Smooth muscle cell (in vitro differentiated cells): ENCODE measurements at regions not wholly inside any gene's neighbourhood (a gene's known extent, or its start where the extent isn't known, plus 50 kb on each side); places are given as distances from the start of the nearest gene placed in this dataset.

Experiments
- DNase-seq: peaks from one replicate; lab custom pipeline; 2025; ENCODE audit not compliant: unreplicated experiment; lab: John Stamatoyannopoulos, UW
- H2AFZ ChIP-seq: fragments of 200-600 bp; sonication (generic); 2 replicates; pipeline ENCODE4 v1.6.0; 2016; ENCODE audit warnings: antibody characterized with exemption, low read depth, mild to moderate bottlenecking
- H3F3A ChIP-seq: fragments of 200-600 bp; sonication (generic); 2 replicates; pipeline ENCODE4 v1.6.0; 2017; ENCODE audit warnings: antibody characterized with exemption, low read depth
- H3K27ac ChIP-seq: fragments of 200-600 bp; sonication (generic); 2 replicates; pipeline ENCODE4 v1.5.1; 2016; ENCODE audit warnings: low read depth, mild to moderate bottlenecking
- H3K27me3 ChIP-seq: fragments of 200-600 bp; sonication (generic); 2 replicates; pipeline ENCODE4 v1.6.1; 2016; ENCODE audit warnings: low read depth, mild to moderate bottlenecking
- H3K36me3 ChIP-seq: fragments of 200-600 bp; sonication (generic); 2 replicates; pipeline ENCODE4 v1.5.1; 2016; ENCODE audit warnings: low read depth
- H3K4me1 ChIP-seq: fragments of 200-600 bp; sonication (generic); 2 replicates; pipeline ENCODE4 v1.5.1; 2016; ENCODE audit warnings: low read depth
- H3K4me2 ChIP-seq: fragments of 200-600 bp; sonication (generic); 2 replicates; pipeline ENCODE4 v1.6.0; 2016; ENCODE audit warnings: mild to moderate bottlenecking
- H3K4me3 ChIP-seq: fragments of 200-600 bp; sonication (generic); 2 replicates; pipeline ENCODE4 v1.5.1; 2016; ENCODE audit warnings: mild to moderate bottlenecking
- H3K79me2 ChIP-seq: fragments of 200-600 bp; sonication (generic); 2 replicates; pipeline ENCODE4 v1.6.0; 2016; ENCODE audit warnings: low read depth, mild to moderate bottlenecking
- H3K9ac ChIP-seq: fragments of 200-600 bp; sonication (generic); 2 replicates; pipeline ENCODE4 v1.6.0; 2016; ENCODE audit warnings: low read depth
- H3K9me3 ChIP-seq: fragments of 200-600 bp; sonication (generic); replicated peaks from 2 replicates; pipeline ENCODE4 v1.5.1; 2016; ENCODE audit warnings: low read depth
- H4K20me1 ChIP-seq: fragments of 200-600 bp; sonication (generic); 2 replicates; pipeline ENCODE4 v1.6.0; 2016; ENCODE audit warnings: low read depth
- CTCF ChIP-seq: fragments of 200-600 bp; sonication (generic); IDR thresholded peaks from 2 replicates; pipeline ENCODE4 v1.5.1; 2017; ENCODE audit warnings: borderline replicate concordance, mild to moderate bottlenecking, antibody characterized with exemption; ENCODE audit not compliant: insufficient read depth, poor library complexity, severe bottlenecking
- WGBS: methylation state at CpG from one replicate; pipeline ENCODE4 v1.1.7; 2016; ENCODE audit warnings: low lambda C conversion rate; 5-methylcytosine and 5-hydroxymethylcytosine counted together

GRCh38 chr3:8357859-8358258 lies 143.8 kb upstream of the LMCD1 start:
- H3K4me3 ChIP-seq: no peak overlapping the region
- H3K4me1 ChIP-seq: no peaks in the 10 kb centered on the region
- H3K9ac ChIP-seq: no peak overlapping the region
- no peaks in the 10 kb centered on the region for H3K36me3 ChIP-seq
- WGBS: 61% methylated on average over 7 of the region's 7 CpGs
- peak overlapping the region; percentile 57 for H3K4me2 ChIP-seq
- no peaks in the 10 kb centered on the region for H3K79me2 ChIP-seq
- no peak for TF ChIP-seq CTCF
- no peaks in the 10 kb centered on the region for H4K20me1 ChIP-seq
- H3K9me3 ChIP-seq: no peaks in the 10 kb centered on the region
- H3F3A ChIP-seq: no peaks in the 10 kb centered on the region
- H3K27me3 ChIP-seq: no peaks in the 10 kb centered on the region
- H3K27ac ChIP-seq: no peak overlapping the region
- no peak for DNase-seq
- H2AFZ ChIP-seq: no peak overlapping the region

GRCh38 chr3:8359133-8359532 lies 142.5 kb upstream of the LMCD1 start:
- H2AFZ ChIP-seq: no peak overlapping the region
- DNase-seq: no peak
- H3K36me3 ChIP-seq: no peaks in the 10 kb centered on the region
- no peaks in the 10 kb centered on the region for H3K9me3 ChIP-seq
- no peaks in the 10 kb centered on the region for H3K79me2 ChIP-seq
- WGBS: 75% methylated on average over 1 of the region's 1 CpG
- H3K27me3 ChIP-seq: no peaks in the 10 kb centered on the region
- no peaks in the 10 kb centered on the region for H3F3A ChIP-seq
- H3K4me3 ChIP-seq: no peak overlapping the region
- H3K9ac ChIP-seq: no peak overlapping the region
- no peaks in the 10 kb centered on the region for H4K20me1 ChIP-seq
- no peak overlapping the region for H3K4me2 ChIP-seq
- H3K4me1 ChIP-seq: no peaks in the 10 kb centered on the region
- peak overlapping the region; percentile 3 for H3K27ac ChIP-seq
- TF ChIP-seq CTCF: no peak

GRCh38 chr3:8363200-8363599 lies 138.4 kb upstream of the LMCD1 start:
- no peak overlapping the region for H3K4me2 ChIP-seq
- H2AFZ ChIP-seq: no peak overlapping the region
- H3K27me3 ChIP-seq: peaks cover 3% of the 10 kb centered on the region
- H3K9ac ChIP-seq: no peak overlapping the region
- H3K36me3 ChIP-seq: no peaks in the 10 kb centered on the region
- DNase-seq: no peak
- 100% methylated on average over 1 of the region's 1 CpG for WGBS
- no peak overlapping the region for H3K4me3 ChIP-seq
- no peaks in the 10 kb centered on the region for H3K79me2 ChIP-seq
- H3K27ac ChIP-seq: no peak overlapping the region
- no peaks in the 10 kb centered on the region for H3K9me3 ChIP-seq
- no peaks in the 10 kb centered on the region for H3K4me1 ChIP-seq
- TF ChIP-seq CTCF: no peak
- no peaks in the 10 kb centered on the region for H4K20me1 ChIP-seq
- H3F3A ChIP-seq: no peaks in the 10 kb centered on the region

GRCh38 chr3:8365541-8365940 lies 136.1 kb upstream of the LMCD1 start:
- H3K4me1 ChIP-seq: no peaks in the 10 kb centered on the region
- no peaks in the 10 kb centered on the region for H3K9me3 ChIP-seq
- peaks cover 3% of the 10 kb centered on the region for H3K27me3 ChIP-seq

More at GRCh38 chr3:8365541-8365940, 136.1 kb upstream of the LMCD1 start:
- Histone ChIP-seq H3K4me2 (no peak overlapping the region), H3K36me3 (no peaks in the 10 kb centered on the region), H3K27ac (no peak overlapping the region), H2AFZ (no peak overlapping the region), H3K79me2 (no peaks in the 10 kb centered on the region), H3K9ac (no peak overlapping the region), H4K20me1 (no peaks in the 10 kb centered on the region), H3F3A (no peaks in the 10 kb centered on the region), H3K4me3 (no peak overlapping the region)
- no peak for DNase-seq
- TF ChIP-seq CTCF: no peak
- WGBS: 95% methylated on average over 5 of the region's 5 CpGs
